ENCODE measurements at regions not wholly inside any gene's neighbourhood (a gene's known extent, or its start where the extent isn't known, plus 50 kb on each side); places are given as distances from the start of the nearest gene placed in this dataset.

DNA sequence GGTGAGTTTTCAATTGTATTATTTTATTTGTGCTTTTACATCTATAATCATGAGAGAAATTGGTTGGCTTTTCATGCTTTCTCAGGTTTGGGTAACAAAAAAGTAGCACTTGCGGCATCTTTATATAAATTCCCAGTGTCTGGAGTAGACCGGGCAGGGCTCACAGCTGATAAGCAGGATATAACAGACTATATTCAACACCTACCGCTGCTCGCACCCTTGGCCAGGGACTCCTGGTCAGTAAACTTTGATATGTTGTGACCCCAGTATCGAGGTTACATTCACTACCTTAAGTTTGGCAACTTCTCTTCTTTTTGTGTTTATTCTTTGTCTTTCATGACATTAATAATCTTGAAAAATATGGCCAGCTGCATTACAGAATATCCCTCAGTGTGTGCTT is 343.4 kb downstream of the TBC1D32 start:
- BruUV-seq (replicated peaks): no TSS peak
- POLR2A ChIA-PET: no interaction called here
- no peaks in the 10 kb centered on the region for H3K27me3 Mint-ChIP-seq (ENCODE audit: insufficient read depth, unreplicated experiment)
- TF ChIP-seq, protein P1, sequence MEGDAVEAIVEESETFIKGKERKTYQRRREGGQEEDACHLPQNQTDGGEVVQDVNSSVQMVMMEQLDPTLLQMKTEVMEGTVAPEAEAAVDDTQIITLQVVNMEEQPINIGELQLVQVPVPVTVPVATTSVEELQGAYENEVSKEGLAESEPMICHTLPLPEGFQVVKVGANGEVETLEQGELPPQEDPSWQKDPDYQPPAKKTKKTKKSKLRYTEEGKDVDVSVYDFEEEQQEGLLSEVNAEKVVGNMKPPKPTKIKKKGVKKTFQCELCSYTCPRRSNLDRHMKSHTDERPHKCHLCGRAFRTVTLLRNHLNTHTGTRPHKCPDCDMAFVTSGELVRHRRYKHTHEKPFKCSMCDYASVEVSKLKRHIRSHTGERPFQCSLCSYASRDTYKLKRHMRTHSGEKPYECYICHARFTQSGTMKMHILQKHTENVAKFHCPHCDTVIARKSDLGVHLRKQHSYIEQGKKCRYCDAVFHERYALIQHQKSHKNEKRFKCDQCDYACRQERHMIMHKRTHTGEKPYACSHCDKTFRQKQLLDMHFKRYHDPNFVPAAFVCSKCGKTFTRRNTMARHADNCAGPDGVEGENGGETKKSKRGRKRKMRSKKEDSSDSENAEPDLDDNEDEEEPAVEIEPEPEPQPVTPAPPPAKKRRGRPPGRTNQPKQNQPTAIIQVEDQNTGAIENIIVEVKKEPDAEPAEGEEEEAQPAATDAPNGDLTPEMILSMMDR (IDR thresholded peaks at IDR 0.05; ENCODE audit: unreplicated experiment): no peak
- CTCF ChIA-PET: interaction anchor here (0.6 kb wide), 1 partner anchor 862 kb away, joined by 4 read pairs; no protein-coding TSS in a partner anchor
- H3K36me3 Mint-ChIP-seq (ENCODE audit: insufficient read depth, unreplicated experiment): no peaks in the 10 kb centered on the region
- intact Hi-C loops (cut with micrococcal nuclease): no loop called here
- H3K9me3 Mint-ChIP-seq (ENCODE audit: unreplicated experiment): no peaks in the 10 kb centered on the region
- H3K27ac Mint-ChIP-seq (ENCODE audit: low read depth, unreplicated experiment): no peak overlapping the region
- H3K4me3 Mint-ChIP-seq (ENCODE audit: unreplicated experiment): no peak overlapping the region
- H3K4me1 Mint-ChIP-seq (ENCODE audit: insufficient read depth, unreplicated experiment): peaks cover 5% of the 10 kb centered on the region
- DNase-seq (ENCODE audit: unreplicated experiment): no peak

DNA sequence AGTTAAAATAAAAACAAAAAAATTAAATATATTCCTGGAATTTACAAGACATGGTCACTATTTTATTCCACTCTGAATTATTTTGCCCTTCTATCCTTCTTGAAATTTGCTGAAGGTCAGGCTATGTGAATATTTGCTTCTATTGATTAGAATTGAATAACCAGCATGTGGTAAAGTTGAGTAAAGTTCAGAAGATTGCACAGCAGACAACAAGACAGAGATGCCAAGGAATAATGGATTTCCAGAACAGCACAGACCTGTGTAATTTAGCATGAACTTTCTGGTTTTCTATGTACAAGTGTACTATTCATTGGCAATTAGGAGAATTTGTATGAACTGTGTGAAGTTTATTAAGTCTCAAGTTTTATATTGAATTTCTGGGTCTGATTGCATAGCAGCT is 352.4 kb downstream of the TBC1D32 start:
- no peak for DNase-seq (ENCODE audit: unreplicated experiment)
- H3K36me3 Mint-ChIP-seq (ENCODE audit: insufficient read depth, unreplicated experiment): no peaks in the 10 kb centered on the region
- CTCF ChIA-PET: interaction anchor here (0.6 kb wide), 1 partner anchor 1366 kb away, joined by 3 read pairs; no protein-coding TSS in a partner anchor
- BruUV-seq (replicated peaks): no TSS peak
- no peaks in the 10 kb centered on the region for H3K4me1 Mint-ChIP-seq (ENCODE audit: insufficient read depth, unreplicated experiment)
- H3K27me3 Mint-ChIP-seq (ENCODE audit: insufficient read depth, unreplicated experiment): no peaks in the 10 kb centered on the region
- H3K27ac Mint-ChIP-seq (ENCODE audit: low read depth, unreplicated experiment): no peak overlapping the region
- TF ChIP-seq, protein P1 (IDR thresholded peaks at IDR 0.05; ENCODE audit: unreplicated experiment): no peak
- H3K4me3 Mint-ChIP-seq (ENCODE audit: unreplicated experiment): no peak overlapping the region
- POLR2A ChIA-PET: no interaction called here
- no peaks in the 10 kb centered on the region for H3K9me3 Mint-ChIP-seq (ENCODE audit: unreplicated experiment)
- intact Hi-C loops (cut with micrococcal nuclease): no loop called here

DNA sequence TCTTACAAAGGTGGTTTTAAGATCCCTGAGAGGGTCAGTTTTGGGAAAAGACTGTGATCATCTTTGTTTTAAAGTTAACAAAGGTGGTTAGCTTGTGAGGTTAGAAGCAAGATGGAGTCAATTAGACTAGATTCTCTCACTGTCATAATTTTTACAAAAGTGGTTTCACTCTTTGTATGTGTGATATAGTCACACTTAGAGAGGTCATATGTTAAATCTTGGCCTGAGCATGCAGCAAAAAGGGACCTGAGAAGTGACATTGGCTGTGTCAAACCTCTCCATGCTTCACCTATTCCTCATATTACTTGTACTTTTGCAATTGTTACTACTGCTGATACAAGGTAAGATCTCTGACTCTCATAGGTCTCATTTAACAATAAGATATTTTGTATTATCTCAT is 368.0 kb downstream of the TBC1D32 start:
- DNase-seq (ENCODE audit: unreplicated experiment): no peak
- intact Hi-C loops (cut with micrococcal nuclease): no loop called here
- BruUV-seq (replicated peaks): no TSS peak
- Mint-ChIP-seq H3K36me3 (ENCODE audit: insufficient read depth, unreplicated experiment) (no peaks in the 10 kb centered on the region), H3K27ac (ENCODE audit: low read depth, unreplicated experiment) (no peak overlapping the region), H3K4me3 (ENCODE audit: unreplicated experiment) (no peak overlapping the region), H3K4me1 (ENCODE audit: insufficient read depth, unreplicated experiment) (no peaks in the 10 kb centered on the region), H3K27me3 (ENCODE audit: insufficient read depth, unreplicated experiment) (no peaks in the 10 kb centered on the region), H3K9me3 (ENCODE audit: unreplicated experiment) (peaks cover 9% of the 10 kb centered on the region)
- POLR2A ChIA-PET: no interaction called here
- CTCF ChIA-PET: interaction anchor here (0.6 kb wide), 1 partner anchor 498 kb away, joined by 3 read pairs; no protein-coding TSS in a partner anchor
- TF ChIP-seq, protein P1 (IDR thresholded peaks at IDR 0.05; ENCODE audit: unreplicated experiment): no peak

DNA sequence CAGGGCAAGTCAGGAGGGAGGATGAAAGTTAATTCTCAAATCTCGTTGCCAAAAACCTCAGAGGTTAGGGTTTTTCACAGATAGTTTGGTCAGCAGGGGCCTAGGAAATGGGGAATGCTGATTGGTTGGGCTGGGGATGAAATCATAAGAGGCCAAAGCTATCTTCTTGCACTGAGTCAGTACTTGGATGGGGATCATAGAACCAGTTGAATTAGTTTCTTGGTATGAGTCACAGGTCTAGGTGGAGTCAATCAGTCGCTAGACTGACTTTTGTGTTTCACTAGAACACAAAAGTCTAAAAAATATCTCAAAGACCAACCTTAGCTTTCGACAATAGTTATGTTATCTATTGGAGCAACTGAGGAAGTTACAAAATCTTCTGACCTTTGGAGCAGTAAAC is 368.5 kb downstream of the TBC1D32 start:
- no peaks in the 10 kb centered on the region for H3K27me3 Mint-ChIP-seq (ENCODE audit: insufficient read depth, unreplicated experiment)
- peak; percentile 27 for DNase-seq (ENCODE audit: unreplicated experiment)
- POLR2A ChIA-PET: no interaction called here
- no peak overlapping the region for H3K27ac Mint-ChIP-seq (ENCODE audit: low read depth, unreplicated experiment)
- TF ChIP-seq, protein P1 (IDR thresholded peaks at IDR 0.05; ENCODE audit: unreplicated experiment): no peak
- H3K4me3 Mint-ChIP-seq (ENCODE audit: unreplicated experiment): no peak overlapping the region
- peaks cover 9% of the 10 kb centered on the region for H3K9me3 Mint-ChIP-seq (ENCODE audit: unreplicated experiment)
- H3K36me3 Mint-ChIP-seq (ENCODE audit: insufficient read depth, unreplicated experiment): no peaks in the 10 kb centered on the region
- H3K4me1 Mint-ChIP-seq (ENCODE audit: insufficient read depth, unreplicated experiment): no peaks in the 10 kb centered on the region
- CTCF ChIA-PET: no interaction called here
- intact Hi-C loops (cut with micrococcal nuclease): no loop called here
- BruUV-seq (replicated peaks): no TSS peak
